ENCODE measurements at regions not wholly inside any gene's neighbourhood (a gene's known extent, or its start where the extent isn't known, plus 50 kb on each side); places are given as distances from the start of the nearest gene placed in this dataset.

- Histone ChIP-seq H3K36me3 (no peaks in the 10 kb centered on the region), H3K9me3 (no peaks in the 10 kb centered on the region), H3K27me3 (no peaks in the 10 kb centered on the region), H3K27ac (no peak overlapping the region), H3K4me1 (no peaks in the 10 kb centered on the region), H3K4me3 (no peak overlapping the region), H3K9ac (ENCODE audit: low read depth in 2 of 2, low read length in 2 of 2) (no peak overlapping the region)
- no peak for DNase-seq
- TF ChIP-seq CTCF (IDR thresholded peaks at IDR 0.05), result no peak
- intact Hi-C loops (cut with DNase I), result no loop called here
Observed at GRCh38 chr9:79104951-79105350, 466.8 kb upstream of the TLE4 start.

GRCh38 chr9:79107911-79108676, 463.7 kb upstream of the TLE4 start:
- DNase-seq, result no peak
- Histone ChIP-seq H3K27ac (no peak overlapping the region), H3K27me3 (no peaks in the 10 kb centered on the region), H3K36me3 (no peaks in the 10 kb centered on the region), H3K4me1 (no peaks in the 10 kb centered on the region), H3K9me3 (no peaks in the 10 kb centered on the region), H3K9ac (ENCODE audit: low read depth in 2 of 2, low read length in 2 of 2) (no peak overlapping the region), H3K4me3 (no peak overlapping the region)
- no peak for TF ChIP-seq CTCF (IDR thresholded peaks at IDR 0.05)
- intact Hi-C loops (cut with DNase I), result no loop called here

- H3K27ac ChIP-seq, result no peak overlapping the region
- no peak for DNase-seq
- H3K9me3 ChIP-seq, result no peaks in the 10 kb centered on the region
- no peaks in the 10 kb centered on the region for H3K36me3 ChIP-seq
- no peaks in the 10 kb centered on the region for H3K4me1 ChIP-seq
- H3K4me3 ChIP-seq, result no peak overlapping the region
- no peaks in the 10 kb centered on the region for H3K27me3 ChIP-seq
- TF ChIP-seq CTCF (IDR thresholded peaks at IDR 0.05), result no peak
- no peak overlapping the region for H3K9ac ChIP-seq (ENCODE audit: low read depth in 2 of 2, low read length in 2 of 2)
- intact Hi-C loops (cut with DNase I), result no loop called here
Observed at GRCh38 chr9:79111653-79112052, 460.1 kb upstream of the TLE4 start.

GRCh38 chr9:79115176-79115575, 456.6 kb upstream of the TLE4 start:
- intact Hi-C loops (cut with DNase I), result no loop called here
- H3K27ac ChIP-seq, result no peak overlapping the region
- H3K4me3 ChIP-seq, result no peak overlapping the region
- H3K4me1 ChIP-seq, result no peaks in the 10 kb centered on the region
- TF ChIP-seq CTCF (IDR thresholded peaks at IDR 0.05), result no peak
- H3K36me3 ChIP-seq, result no peaks in the 10 kb centered on the region
- no peaks in the 10 kb centered on the region for H3K27me3 ChIP-seq
- DNase-seq, result no peak
- no peaks in the 10 kb centered on the region for H3K9me3 ChIP-seq
- H3K9ac ChIP-seq (ENCODE audit: low read depth in 2 of 2, low read length in 2 of 2), result no peak overlapping the region

- Histone ChIP-seq H3K4me1 (no peaks in the 10 kb centered on the region), H3K36me3 (no peaks in the 10 kb centered on the region), H3K9me3 (no peaks in the 10 kb centered on the region), H3K9ac (ENCODE audit: low read depth in 2 of 2, low read length in 2 of 2) (no peak overlapping the region), H3K27me3 (no peaks in the 10 kb centered on the region), H3K4me3 (no peak overlapping the region), H3K27ac (no peak overlapping the region)
- intact Hi-C loops (cut with DNase I), result no loop called here
- no peak for DNase-seq
- no peak for TF ChIP-seq CTCF (IDR thresholded peaks at IDR 0.05)
Observed at GRCh38 chr9:79116041-79116440, 455.7 kb upstream of the TLE4 start.

Measured in colonic mucosa (tissue), 4 donors.